GF-D8 (cell line): ENCODE measurements at regions not wholly inside any gene's neighbourhood (a gene's known extent, or its start where the extent isn't known, plus 50 kb on each side); places are given as distances from the start of the nearest gene placed in this dataset.

Experiments
- DNase-seq: peaks from one replicate; lab custom pipeline; 2025; lab: John Stamatoyannopoulos, UW

DNA sequence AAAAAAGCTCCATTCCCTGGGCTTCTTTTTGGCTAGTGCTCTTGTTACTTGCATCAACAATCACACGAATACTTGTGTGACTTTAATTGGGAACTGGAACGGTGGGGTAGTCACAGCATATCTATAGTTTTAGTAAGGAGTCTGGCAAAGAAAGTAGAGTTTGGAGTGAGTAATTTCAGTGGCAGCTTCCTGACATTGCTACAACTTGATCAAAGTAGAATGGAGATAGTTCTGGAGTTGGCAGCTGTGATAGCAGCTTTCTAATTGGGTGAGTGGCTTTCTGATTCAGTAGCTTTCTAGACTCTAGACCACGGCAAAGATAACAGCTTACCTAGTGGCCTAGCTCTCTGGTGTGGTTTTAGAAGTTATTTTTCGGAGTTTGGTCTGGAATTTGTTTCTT lies 475.0 kb downstream of the TUSC7 start:
- DNase-seq = no peak

DNA sequence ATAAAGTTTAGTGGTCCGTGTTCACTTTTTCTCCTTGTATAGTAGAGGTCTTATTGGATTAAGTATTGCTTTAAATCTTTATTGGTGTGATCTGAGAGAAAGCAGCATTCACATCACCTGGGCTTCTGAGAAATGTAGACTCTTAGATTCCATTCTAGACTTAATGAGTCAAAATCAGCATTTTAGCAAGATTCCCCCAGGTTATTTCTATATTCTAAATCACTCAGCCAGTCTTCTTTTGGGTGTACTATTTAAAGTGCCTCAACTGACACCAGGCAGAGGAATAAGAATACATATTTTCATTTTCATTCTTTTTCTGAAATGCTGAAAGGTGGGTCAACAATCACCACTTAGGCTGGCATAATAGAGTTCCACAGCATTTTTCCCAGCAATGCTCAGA lies 481.7 kb downstream of the TUSC7 start:
- DNase-seq = no peak

DNA sequence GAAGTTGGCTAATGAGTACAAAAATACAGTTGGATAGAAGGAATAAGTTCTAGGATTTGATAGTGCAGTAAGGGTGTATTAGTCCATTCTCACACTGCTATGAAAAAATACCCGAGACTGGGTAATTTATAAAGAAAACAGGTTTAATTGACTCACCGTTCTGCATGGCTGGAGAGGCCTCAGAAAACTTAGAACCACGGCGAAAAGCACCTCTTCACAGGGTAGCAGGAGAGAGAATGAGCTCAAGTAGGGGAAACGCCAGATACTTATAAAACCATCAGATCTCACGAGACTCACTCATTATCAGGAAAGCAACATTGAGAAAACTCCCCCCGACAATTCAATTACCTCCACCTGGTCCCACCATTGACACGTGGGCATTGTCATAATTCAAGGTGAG lies 483.3 kb downstream of the TUSC7 start:
- DNase-seq = no peak

DNA sequence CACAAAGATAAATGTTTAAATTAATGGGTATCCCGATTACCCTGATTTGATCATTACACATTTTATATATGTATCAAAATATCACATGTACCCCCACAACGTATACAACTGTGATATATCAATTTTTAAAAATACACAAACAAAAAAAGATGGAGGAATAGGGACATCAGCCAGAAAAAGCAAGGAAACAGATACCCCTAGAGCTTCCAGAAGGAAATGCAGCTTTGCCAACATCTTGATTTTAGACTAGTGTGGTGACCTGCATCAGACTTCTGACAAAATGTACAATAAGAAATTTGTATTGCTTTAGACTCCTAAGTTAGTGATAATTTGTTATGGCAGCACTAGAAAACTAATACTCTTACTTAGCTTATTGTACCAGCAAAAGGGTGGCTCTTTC lies 483.8 kb downstream of the TUSC7 start:
- DNase-seq = no peak

DNA sequence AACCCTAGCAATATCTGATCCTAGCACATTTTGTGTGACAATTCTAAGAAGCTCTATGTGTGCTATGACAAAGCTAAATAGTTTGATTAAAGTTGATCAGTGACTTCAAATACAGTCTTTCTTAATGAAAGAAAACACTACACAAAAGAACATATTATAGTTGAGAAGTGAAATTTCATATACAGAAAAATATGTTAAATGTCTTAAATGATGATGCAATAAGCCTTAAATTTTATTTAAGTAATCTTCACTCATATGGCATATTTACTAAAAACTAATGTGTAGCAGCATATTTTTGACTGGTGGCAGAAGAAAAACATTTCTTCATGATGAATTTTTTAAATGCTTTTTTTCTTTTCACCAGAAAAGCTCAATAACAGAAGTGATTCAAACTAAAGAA lies 485.5 kb downstream of the TUSC7 start:
- no peak for DNase-seq

DNA sequence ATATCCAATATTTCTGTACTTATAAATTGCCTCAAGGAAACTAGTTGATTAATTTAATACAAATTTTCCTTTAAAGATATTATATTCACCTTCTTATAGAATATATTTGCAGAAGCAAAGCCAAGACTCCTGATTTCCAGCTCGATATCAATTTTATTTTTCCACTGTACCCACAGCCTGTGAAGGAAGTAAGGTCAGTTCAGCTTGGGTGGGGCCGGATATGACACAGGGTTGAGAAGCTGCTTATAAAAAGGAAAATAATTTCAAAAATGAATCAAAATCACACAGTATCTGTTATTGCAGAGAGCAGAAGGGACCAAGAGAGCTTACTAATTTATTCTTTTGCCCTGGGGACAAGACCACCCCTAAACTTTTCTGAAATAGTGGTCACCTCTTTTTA lies 491.4 kb downstream of the TUSC7 start:
- no peak for DNase-seq

DNA sequence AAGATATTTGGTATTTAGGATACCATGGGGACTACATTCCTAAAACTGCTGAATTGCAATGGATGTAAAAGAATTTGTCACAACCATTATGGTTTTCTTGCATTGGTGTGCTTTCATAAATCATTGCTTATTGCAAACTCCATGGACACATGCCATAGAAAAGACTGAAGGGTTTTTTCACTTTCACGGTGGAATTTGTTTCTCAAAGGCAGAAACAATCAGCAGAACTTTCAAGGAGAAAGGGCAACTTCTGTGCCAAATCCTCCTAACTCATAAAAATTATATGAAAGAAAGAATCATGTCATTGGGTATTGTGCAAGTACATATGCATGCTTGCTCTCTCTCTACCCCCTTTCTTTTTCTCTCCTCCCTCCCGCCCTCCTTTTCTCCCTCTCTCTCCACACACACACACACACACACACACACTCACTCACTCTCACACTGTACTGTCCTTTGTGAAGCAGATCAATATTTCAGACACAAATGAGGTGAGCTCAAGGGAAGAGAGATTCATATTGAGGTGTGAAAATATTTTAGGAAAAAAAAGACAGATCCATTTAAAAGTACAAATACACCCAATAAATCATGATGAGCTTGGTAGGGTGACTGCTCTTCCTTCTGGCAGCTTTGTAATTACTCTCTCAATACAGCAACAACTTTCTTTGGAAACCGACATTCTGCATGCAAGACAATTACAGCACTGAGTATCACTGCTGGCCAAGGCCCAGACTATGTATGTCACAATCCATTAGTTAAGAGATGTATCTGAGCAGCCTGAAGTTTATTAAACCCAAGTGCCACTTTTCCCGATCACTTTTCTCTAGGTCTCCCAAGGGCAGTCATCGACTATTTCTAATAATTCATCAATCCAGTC lies 492.6 kb downstream of the TUSC7 start:
- no peak for DNase-seq

DNA sequence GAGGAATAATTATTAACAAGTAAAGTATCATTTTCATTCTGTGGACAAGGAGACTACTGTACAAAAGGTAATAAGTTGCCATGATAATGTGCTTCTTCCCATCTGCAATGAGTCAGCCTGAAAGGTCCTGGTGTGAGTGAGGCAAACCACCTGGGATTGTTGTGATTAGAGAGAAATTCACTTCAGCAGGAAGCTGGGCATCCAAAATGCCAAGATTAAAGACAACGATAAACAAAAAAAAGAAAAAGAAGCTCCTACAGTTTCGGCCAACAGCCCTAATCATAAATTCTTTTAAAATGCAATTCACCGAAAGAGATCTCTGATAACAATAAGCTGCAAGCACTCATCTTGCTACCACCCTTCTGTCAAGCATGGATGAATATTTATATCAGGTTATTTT lies 507.8 kb downstream of the TUSC7 start:
- no peak for DNase-seq

DNA sequence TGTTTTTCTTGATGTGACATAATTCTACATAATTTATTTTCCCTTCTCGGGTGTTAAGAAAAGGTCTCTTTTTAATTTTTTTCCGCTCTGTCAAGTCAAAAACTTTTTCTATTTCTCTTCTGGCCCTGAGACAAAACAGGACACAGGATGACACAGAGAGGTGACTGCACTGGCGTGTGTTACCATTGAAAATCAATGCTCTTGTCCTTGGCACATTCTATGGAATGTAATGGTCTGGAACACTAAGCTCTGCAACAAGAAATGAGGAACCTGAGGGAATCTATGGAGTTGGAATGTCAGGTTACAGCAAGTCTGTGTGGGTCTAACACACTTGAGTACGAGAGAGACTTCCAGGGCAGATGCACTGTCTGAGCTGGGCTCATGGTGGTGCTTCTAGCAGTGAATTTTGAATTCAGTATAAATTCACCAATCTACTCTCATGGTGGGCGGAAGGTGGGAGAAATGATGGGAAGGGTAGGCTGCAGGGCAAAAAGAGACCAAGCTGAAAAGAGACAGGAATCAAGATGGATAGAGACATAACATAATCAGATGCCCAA lies 508.3 kb downstream of the TUSC7 start:
- DNase-seq = no peak

DNA sequence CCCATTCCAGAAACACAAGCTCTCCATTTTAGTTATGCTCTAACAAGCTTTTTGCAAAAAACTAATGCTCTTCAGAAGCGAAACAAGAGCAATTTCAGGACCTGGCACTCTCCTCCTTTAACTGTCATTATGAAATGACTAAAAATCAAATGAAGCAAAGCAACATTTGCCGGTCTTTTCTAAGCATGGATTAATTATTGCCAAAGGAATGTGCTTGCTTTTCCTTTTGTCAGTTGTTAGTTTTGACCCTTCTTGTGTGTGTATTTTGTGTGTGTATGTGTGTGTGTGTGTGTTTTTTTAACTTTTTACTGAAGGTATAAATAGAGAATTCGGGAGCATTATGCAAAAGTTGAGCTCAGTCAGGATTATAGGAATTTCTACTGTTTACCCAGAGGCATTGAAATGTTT lies 509.1 kb downstream of the TUSC7 start:
- DNase-seq = no peak

DNA sequence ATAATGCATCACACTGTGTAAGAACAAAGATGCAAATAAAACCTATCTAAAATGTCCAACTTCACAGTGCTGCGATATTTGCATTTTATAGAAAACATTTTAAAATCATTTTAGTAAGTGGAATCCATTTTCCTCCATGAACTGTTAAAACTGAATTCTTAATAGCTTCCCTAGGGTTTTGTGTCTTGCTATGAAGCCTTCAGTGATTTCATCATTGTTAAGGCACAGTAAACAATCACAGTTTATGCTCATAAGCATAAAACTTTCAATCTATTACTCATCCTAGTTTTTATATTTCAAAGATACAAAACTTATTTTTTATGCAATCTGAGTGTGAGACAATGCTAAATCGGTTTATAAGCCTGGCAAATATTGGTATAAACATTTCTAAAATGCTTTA lies 509.7 kb downstream of the TUSC7 start:
- no peak for DNase-seq

DNA sequence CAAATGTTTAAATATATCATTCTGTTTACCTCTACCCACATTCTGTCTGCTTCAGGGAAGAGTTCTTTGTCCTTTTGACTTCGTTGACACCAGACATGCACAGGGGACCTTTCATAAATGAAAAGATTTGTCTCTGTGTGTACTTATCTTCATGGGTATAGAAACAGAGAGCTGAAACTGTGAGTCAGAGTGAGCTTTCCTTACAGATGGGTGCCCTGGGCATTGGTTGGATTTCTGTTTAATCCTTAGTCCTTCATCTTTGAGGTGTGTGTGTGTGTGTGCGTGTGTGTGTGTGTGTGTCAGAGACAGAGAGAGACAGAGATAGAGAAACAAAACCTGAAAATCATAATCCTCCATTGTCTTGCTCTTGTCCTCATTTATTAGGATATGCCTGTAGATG lies 517.4 kb downstream of the TUSC7 start:
- DNase-seq = no peak

DNA sequence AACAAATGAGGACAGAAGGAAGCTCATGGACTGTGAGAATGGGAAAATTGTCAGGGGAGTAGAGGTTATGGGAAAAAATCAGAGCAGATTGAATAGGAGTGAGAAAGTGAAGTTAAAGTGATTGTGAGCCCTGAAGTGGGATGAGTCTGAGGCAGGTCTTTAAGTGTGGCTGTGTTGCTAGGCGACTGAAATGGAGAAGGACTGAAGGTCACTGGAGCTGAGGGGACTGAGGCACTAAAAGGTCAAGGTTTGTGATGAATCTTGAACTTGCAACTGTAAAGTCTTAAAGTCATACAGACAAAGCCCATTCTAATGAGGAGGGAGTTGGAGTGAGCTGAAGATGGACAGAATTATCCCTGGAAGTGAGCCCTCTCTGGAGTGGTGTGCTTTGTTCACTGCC lies 518.9 kb downstream of the TUSC7 start:
- no peak for DNase-seq

DNA sequence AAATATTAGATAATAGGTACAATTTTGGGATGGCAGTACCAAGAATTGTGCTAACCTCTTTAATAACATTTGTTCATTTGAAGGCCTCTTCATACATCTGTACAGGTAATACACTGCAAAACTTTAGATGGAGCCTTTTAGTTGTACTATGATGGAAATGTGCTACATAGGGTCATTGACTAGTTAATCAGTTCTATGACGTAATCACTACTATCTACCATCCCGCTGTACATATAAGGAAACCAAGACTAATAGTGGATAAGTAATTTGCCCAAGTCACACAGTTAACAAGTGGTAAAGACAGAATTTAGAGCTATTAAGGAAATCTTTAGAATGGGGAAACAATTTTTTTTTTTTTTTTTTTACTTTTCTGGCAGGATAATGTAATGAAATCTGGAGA lies 521.3 kb downstream of the TUSC7 start:
- no peak for DNase-seq

DNA sequence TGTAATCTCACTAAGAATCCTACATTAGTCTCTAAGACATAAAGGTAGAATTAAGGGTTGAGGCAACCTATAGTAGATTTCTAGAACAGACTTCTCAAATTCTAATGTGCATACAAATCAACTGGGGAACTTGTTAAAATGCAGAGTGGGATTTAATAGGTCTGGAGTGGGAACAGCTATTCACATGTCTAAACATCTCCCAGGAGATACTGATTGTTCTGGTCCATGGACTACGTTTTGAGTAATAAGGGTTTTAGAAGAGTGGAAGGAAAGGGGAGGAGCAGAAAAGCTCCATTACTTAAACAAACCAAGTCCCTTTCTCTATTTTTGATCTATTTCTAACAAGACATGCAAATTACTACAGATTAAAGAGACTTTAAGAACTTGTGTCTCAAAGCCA lies 524.8 kb downstream of the TUSC7 start:
- DNase-seq = no peak

DNA sequence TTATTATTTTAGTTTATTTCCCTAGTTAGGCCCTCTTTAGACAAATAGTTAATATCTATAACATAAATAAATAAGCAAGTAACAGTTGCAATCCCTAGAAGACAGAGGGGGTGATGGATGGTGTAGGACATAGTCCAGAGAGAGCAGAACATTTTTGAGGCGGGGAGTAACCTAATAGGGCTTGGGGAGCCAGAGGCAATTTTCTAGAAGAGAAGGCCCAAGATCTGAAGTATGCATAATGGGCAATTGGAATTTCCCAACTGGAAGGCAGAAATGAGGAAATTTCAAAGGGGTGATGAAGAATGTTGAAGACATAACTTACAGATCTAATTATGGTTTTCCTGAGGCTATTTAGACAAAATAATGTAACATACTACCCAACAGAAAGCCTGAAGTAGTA lies 525.7 kb downstream of the TUSC7 start:
- DNase-seq = no peak

DNA sequence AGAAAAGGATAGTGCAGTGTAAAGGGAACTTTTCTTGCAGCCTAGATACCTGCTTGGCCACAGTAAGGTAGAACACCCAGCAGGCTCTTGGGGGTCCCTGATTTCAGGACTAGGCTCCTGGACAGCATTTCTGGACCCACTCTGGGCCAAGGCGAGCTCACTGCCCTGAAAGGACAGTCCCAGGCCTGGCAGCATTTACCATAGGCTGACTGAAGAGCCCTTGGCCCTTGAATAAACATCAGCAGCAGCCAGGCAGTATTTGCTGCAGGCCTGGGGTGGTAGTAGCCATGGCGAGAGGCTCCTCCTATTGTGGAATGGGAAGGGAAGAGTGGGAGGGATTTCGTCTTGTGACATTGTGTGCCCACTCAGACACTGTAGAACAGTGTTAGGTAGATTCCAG lies 529.2 kb downstream of the TUSC7 start:
- no peak for DNase-seq

DNA sequence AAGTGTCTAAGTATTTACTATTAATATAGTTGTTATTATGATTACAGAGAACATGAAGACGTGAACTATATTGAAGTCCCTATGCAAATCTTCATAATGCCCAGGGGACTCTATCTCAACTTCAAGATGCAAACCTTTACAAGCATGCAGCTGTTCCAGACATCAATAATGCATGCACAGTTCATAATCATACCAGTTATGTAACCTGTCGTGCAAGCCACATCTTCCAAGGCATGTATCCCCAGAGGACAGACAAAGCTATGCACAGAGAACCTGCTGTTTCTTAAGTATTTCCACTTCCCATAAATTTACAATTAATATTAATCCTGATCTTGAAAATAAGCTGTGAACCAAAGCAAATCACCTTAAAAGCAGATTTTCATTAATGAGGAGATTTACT lies 534.1 kb downstream of the TUSC7 start:
- no peak for DNase-seq

DNA sequence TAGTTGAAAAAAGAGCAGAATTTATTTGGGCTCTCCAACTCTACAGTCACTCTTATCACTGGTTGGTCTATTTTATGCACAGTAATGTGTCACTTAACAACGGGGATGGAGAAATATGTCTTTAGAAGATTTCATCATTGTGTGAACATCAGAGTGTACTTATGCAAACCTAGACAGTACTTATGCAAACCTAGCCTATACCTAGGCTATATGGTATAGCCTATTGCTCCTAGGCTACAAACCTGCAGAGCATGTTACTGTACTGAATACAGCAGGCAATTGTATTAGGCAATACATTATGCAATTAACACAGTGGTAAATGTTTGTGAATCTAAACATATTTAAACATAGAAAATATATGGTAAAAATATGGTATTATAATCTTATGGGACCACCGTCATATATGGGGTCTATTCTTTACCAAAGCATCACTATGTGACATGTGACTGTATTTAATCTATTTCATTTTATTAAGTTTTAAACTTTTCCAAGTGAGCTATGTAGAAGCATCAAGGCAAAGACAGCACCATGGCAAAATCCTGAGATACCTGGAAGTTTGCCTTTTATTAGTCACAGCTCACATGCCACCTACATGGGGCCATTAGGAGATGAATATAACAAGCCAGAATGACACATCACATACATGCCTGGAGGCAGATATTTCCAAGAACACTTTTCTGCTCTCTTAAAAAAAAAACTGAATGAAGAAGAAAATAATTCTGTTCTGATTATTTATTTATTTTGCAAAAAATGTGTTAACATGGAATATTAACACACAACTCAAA lies 537.4 kb downstream of the TUSC7 start:
- no peak for DNase-seq

DNA sequence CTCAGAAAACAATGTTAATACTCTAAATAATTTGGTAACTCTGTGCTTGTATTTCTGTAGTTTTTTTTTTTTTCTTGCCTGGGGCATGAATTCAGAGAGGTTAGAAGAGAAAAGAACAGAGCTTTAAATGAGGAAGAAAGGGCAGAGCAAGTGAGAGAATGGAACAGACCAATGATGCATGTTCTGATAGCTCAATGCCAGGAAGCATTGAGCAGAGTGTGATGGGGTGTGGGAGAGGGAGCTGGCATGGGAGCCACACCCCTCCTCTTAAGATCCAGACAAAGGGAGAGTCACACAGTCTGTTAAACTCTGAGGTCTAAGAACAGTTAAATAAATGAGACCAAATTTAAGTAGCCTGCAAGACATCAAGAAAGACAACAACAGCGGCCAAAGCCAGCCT lies 538.6 kb downstream of the TUSC7 start:
- DNase-seq = no peak

DNA sequence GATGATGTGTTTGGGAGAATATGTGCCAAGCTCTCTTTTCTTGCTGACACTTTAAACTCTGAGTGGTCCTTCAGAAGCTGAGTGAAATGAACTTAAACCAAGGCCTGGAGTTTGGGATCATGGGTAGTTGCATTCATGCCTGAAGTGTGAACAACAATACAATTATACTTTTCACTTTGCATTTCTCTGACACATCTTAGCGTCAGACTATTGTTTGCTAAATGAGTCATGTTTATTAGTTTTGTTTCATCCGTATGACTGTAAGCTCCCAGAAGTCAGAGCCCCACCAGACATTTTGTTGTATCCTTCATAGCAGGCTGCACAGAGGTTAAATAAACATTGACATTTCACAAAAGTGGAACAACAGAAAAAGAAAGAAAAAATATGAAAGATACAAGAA lies 542.6 kb downstream of the TUSC7 start:
- no peak for DNase-seq

DNA sequence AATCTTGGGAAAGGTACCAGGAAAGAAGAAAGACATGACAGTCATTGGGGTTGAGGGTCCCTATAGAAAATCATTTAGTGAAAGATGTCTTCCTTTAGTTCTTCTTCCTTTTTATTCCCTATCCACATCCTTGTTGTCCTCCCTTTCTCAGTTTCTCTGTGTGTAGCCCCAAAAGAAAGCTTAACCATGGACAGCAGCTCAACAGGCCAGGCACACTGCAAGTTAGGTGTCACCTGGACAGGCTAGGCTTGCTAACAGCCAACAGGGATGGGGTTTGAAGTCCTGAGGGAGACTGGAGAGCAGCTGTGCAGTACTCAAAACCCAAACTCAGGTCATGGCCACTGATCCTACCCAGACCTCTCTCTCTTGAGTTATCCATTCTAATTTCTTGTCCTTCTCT lies 543.1 kb downstream of the TUSC7 start:
- DNase-seq = no peak

DNA sequence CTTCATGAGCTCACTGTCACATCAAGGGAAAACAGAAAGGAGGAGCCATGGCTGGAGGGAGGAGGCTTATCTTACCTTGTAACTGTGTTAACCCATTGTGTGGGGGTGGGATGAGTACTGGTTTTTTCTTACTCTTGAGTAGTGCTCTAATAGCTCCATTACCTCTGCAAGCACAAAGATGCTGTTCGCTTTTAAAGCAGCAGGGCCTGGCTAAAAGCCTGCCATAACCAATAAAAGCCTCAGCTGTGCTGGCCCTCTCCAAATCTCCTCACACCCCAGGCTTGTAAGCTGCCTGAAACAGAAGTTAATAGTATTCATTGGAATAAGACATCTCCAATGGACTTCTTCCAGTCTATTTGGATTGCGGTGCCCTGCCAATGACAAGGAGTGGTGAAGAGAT lies 544.1 kb downstream of the TUSC7 start:
- DNase-seq = no peak
